ENCODE measurements at regions not wholly inside any gene's neighbourhood (a gene's known extent, or its start where the extent isn't known, plus 50 kb on each side); places are given as distances from the start of the nearest gene placed in this dataset.

DNA sequence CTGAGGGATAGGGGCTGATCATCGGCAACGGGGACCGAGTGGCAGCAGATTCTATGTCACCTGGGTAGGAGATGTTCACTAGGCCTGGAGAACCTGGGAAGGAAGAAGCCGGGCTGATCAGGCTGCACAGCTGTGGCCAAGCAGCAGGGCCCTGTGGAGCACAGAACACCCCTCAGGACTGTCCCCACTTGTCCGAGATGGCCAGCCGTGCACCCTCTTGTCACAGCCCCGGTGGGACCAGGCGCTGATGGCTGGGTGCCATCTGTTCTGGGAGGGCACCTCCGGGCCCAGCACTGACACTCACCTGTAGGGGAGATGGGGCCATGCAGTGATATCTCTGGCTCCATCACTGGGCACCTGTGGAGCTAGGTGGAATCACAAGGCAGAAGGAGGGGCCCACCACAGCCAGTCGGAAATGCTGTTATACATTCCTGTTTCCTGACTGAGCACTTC lies 217.9 kb upstream of the RAB6C start:
- TF ChIP-seq TAF1 (IDR thresholded peaks at IDR 0.05; ENCODE audit: low read depth, low read length) (no peak), POLR2A (IDR thresholded peaks at IDR 0.05; ENCODE audit: low read depth, low read length) (no peak)
